Cardiac fibroblast (primary cell): ENCODE measurements at regions not wholly inside any gene's neighbourhood (a gene's known extent, or its start where the extent isn't known, plus 50 kb on each side); places are given as distances from the start of the nearest gene placed in this dataset.

ENCODE experiments used
- DNase-seq, 2 donors: peaks; one replicate each; pipeline versions ENCODE4 v3.0.0 to v3.0.0-alpha.2; 2010; ENCODE audit warnings: low read depth in 2 of 2
- H3K4me3 ChIP-seq, 2 donors: replicated peaks in 1 of 2; 1 replicate in 1 of 2; 2 replicates in 1 of 2; pipeline ENCODE4 v1.5.1; 2011; ENCODE audit warnings: low read depth in 2 of 2, low read length in 2 of 2, mild to moderate bottlenecking in 2 of 2, moderate library complexity in 1 of 2
- CTCF ChIP-seq: IDR thresholded peaks from one replicate; pipeline ENCODE4 v1.5.1; 2011; ENCODE audit warnings: low read depth, mild to moderate bottlenecking, low read length, inconsistent platforms

GRCh38 chr11:109818290-109818689 is 274.9 kb upstream of the ZC3H12C start:
- no peak for TF ChIP-seq CTCF
- DNase-seq, result no peak
- no peak overlapping the region for H3K4me3 ChIP-seq

- TF ChIP-seq CTCF, result no peak
- no peak for DNase-seq
- no peak overlapping the region for H3K4me3 ChIP-seq
These were observed 273.8 kb upstream of the ZC3H12C start for GRCh38 chr11:109819410-109819809.

- no peak for DNase-seq
- TF ChIP-seq CTCF, result no peak
- H3K4me3 ChIP-seq, result no peak overlapping the region
These were observed 271.7 kb upstream of the ZC3H12C start for GRCh38 chr11:109821511-109821910.

GRCh38 chr11:109822436-109823102 is 270.6 kb upstream of the ZC3H12C start:
- H3K4me3 ChIP-seq, result no peak overlapping the region
- no peak for DNase-seq
- no peak for TF ChIP-seq CTCF

GRCh38 chr11:109828387-109828786 is 264.8 kb upstream of the ZC3H12C start:
- no peak overlapping the region for H3K4me3 ChIP-seq
- TF ChIP-seq CTCF, result no peak
- DNase-seq, result no peak

- DNase-seq, result no peak
- TF ChIP-seq CTCF, result no peak
- H3K4me3 ChIP-seq, result no peak overlapping the region
These were observed 255.2 kb upstream of the ZC3H12C start for GRCh38 chr11:109838026-109838425.

- no peak overlapping the region for H3K4me3 ChIP-seq
- no peak for DNase-seq
- no peak for TF ChIP-seq CTCF
These were observed 247.8 kb upstream of the ZC3H12C start for GRCh38 chr11:109845437-109845836.
